ENCODE measurements at regions not wholly inside any gene's neighbourhood (a gene's known extent, or its start where the extent isn't known, plus 50 kb on each side); places are given as distances from the start of the nearest gene placed in this dataset.

GRCh38 chr6:15132854-15133670 is 112.8 kb upstream of the JARID2 start:
- no peak for TF ChIP-seq POLR2A (IDR thresholded peaks at IDR 0.05)
- no peak for TF ChIP-seq POLR2AphosphoS5 (IDR thresholded peaks at IDR 0.05)
- no peak for TF ChIP-seq CTCF (IDR thresholded peaks at IDR 0.05)

All from upper lobe of left lung (tissue), 4 donors.